Smooth muscle cell (in vitro differentiated cells): ENCODE measurements at regions not wholly inside any gene's neighbourhood (a gene's known extent, or its start where the extent isn't known, plus 50 kb on each side); places are given as distances from the start of the nearest gene placed in this dataset.

Experiments used
- DNase-seq: peaks from one replicate; lab custom pipeline; 2025; ENCODE audit not compliant: unreplicated experiment; lab: John Stamatoyannopoulos, UW
- H2AFZ ChIP-seq: fragments of 200-600 bp; sonication (generic); 2 replicates; pipeline ENCODE4 v1.6.0; 2016; ENCODE audit warnings: antibody characterized with exemption, low read depth, mild to moderate bottlenecking
- H3F3A ChIP-seq: fragments of 200-600 bp; sonication (generic); 2 replicates; pipeline ENCODE4 v1.6.0; 2017; ENCODE audit warnings: antibody characterized with exemption, low read depth
- H3K27ac ChIP-seq: fragments of 200-600 bp; sonication (generic); 2 replicates; pipeline ENCODE4 v1.5.1; 2016; ENCODE audit warnings: low read depth, mild to moderate bottlenecking
- H3K27me3 ChIP-seq: fragments of 200-600 bp; sonication (generic); 2 replicates; pipeline ENCODE4 v1.6.1; 2016; ENCODE audit warnings: low read depth, mild to moderate bottlenecking
- H3K36me3 ChIP-seq: fragments of 200-600 bp; sonication (generic); 2 replicates; pipeline ENCODE4 v1.5.1; 2016; ENCODE audit warnings: low read depth
- H3K4me1 ChIP-seq: fragments of 200-600 bp; sonication (generic); 2 replicates; pipeline ENCODE4 v1.5.1; 2016; ENCODE audit warnings: low read depth
- H3K4me2 ChIP-seq: fragments of 200-600 bp; sonication (generic); 2 replicates; pipeline ENCODE4 v1.6.0; 2016; ENCODE audit warnings: mild to moderate bottlenecking
- H3K4me3 ChIP-seq: fragments of 200-600 bp; sonication (generic); 2 replicates; pipeline ENCODE4 v1.5.1; 2016; ENCODE audit warnings: mild to moderate bottlenecking
- H3K79me2 ChIP-seq: fragments of 200-600 bp; sonication (generic); 2 replicates; pipeline ENCODE4 v1.6.0; 2016; ENCODE audit warnings: low read depth, mild to moderate bottlenecking
- H3K9ac ChIP-seq: fragments of 200-600 bp; sonication (generic); 2 replicates; pipeline ENCODE4 v1.6.0; 2016; ENCODE audit warnings: low read depth
- H3K9me3 ChIP-seq: fragments of 200-600 bp; sonication (generic); replicated peaks from 2 replicates; pipeline ENCODE4 v1.5.1; 2016; ENCODE audit warnings: low read depth
- H4K20me1 ChIP-seq: fragments of 200-600 bp; sonication (generic); 2 replicates; pipeline ENCODE4 v1.6.0; 2016; ENCODE audit warnings: low read depth
- WGBS: methylation state at CpG from one replicate; pipeline ENCODE4 v1.1.7; 2016; ENCODE audit warnings: low lambda C conversion rate; 5-methylcytosine and 5-hydroxymethylcytosine counted together
- TF ChIP-seq, protein P1 (sequence below): fragments of 200-600 bp; sonication (generic); IDR thresholded peaks from 2 replicates; pipeline ENCODE4 v1.5.1; 2017; ENCODE audit warnings: borderline replicate concordance, mild to moderate bottlenecking, antibody characterized with exemption; ENCODE audit not compliant: insufficient read depth, poor library complexity, severe bottlenecking

DNA sequence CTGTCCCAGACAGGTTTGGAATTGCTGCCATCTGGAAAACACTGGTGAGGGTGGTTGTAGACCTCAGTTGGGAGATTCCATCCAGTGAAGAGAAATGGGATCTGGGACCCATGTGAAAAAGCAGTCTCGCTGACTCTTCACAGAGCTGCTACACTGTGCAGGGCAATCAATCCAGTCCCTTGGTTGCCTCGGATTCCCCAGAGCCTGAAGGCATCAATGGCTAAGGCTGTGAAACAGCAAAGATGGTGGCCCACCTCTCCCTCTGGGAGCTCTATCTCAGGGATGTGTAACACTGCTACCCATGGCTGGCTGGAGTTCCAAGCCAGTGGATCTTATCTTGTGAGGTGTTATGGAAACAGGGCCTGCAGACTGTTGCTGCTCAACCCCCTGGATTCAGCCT lies 256.1 kb downstream of the TMEM38B start:
- DNase-seq = no peak
- H3K9ac ChIP-seq = no peak overlapping the region
- 93% methylated on average over 2 of the region's 2 CpGs for WGBS

DNA sequence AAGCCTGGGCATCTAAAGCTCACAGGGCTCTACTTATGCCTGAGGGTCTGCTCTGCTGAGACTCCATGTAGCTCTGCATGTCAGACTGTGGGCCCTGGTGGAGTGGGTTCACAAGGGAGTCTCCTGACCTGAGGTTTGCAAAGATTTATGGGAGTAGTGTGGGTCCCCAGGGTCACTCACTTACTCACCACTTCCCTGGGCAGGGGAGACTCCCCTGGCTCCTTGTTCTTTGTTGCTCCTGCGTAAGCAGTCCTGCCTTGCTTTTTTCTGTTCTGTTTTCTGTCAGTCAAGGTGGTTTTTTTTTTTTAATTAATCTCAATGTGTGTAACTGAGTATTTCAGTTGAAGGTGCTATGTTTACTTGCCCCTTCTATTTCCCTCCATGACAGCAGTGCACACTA lies 256.6 kb downstream of the TMEM38B start:
- Histone ChIP-seq H3K79me2 (no peaks in the 10 kb centered on the region), H3K4me3 (no peak overlapping the region), H3K4me2 (no peak overlapping the region), H3K9ac (no peak overlapping the region), H3K27ac (no peak overlapping the region), H3K4me1 (peaks cover 6% of the 10 kb centered on the region), H3K27me3 (no peaks in the 10 kb centered on the region), H4K20me1 (no peaks in the 10 kb centered on the region), H2AFZ (no peak overlapping the region), H3K9me3 (peaks cover 6% of the 10 kb centered on the region), H3K36me3 (no peaks in the 10 kb centered on the region), H3F3A (no peaks in the 10 kb centered on the region)
- DNase-seq = no peak
- 100% methylated on average over 1 of the region's 1 CpG for WGBS
- TF ChIP-seq, protein P1, sequence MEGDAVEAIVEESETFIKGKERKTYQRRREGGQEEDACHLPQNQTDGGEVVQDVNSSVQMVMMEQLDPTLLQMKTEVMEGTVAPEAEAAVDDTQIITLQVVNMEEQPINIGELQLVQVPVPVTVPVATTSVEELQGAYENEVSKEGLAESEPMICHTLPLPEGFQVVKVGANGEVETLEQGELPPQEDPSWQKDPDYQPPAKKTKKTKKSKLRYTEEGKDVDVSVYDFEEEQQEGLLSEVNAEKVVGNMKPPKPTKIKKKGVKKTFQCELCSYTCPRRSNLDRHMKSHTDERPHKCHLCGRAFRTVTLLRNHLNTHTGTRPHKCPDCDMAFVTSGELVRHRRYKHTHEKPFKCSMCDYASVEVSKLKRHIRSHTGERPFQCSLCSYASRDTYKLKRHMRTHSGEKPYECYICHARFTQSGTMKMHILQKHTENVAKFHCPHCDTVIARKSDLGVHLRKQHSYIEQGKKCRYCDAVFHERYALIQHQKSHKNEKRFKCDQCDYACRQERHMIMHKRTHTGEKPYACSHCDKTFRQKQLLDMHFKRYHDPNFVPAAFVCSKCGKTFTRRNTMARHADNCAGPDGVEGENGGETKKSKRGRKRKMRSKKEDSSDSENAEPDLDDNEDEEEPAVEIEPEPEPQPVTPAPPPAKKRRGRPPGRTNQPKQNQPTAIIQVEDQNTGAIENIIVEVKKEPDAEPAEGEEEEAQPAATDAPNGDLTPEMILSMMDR = no peak

More for the DNA sequence above, 256.1 kb downstream of the TMEM38B start:
- Histone ChIP-seq H3K4me3 (no peak overlapping the region), H3F3A (no peaks in the 10 kb centered on the region), H3K4me1 (peaks cover 6% of the 10 kb centered on the region), H3K79me2 (no peaks in the 10 kb centered on the region), H3K9me3 (peaks cover 6% of the 10 kb centered on the region), H3K27ac (no peak overlapping the region), H3K27me3 (no peaks in the 10 kb centered on the region), H2AFZ (no peak overlapping the region), H4K20me1 (no peaks in the 10 kb centered on the region), H3K36me3 (no peaks in the 10 kb centered on the region), H3K4me2 (no peak overlapping the region)
- TF ChIP-seq, protein P1 = no peak

DNA sequence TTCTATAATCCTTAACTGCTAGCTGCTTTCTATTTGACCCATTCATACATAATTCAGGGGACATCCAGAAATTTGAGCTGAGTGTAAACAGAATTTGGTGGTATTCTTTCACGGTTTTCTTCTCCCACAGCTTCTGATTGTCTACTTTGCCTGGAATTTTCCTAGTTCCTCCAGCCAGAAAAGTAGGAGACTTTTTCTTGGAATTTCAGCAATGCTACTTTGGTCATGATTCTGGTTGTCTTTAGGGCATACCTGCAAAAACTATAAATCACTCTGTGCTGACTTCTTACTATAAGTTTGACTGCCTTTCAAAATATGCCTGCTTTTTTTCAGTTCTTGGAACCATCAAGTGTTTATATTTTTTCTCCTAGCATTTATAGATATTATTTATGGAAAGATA lies 260.2 kb downstream of the TMEM38B start:
- Histone ChIP-seq H3K79me2 (no peaks in the 10 kb centered on the region), H3K9ac (no peak overlapping the region), H4K20me1 (no peaks in the 10 kb centered on the region), H3F3A (no peaks in the 10 kb centered on the region), H2AFZ (peak overlapping the region; percentile 30), H3K4me1 (peaks cover 12% of the 10 kb centered on the region), H3K36me3 (no peaks in the 10 kb centered on the region), H3K4me3 (no peak overlapping the region), H3K4me2 (no peak overlapping the region), H3K27ac (no peak overlapping the region), H3K27me3 (no peaks in the 10 kb centered on the region), H3K9me3 (peaks cover 3% of the 10 kb centered on the region)
- 32% methylated on average over 1 of the region's 1 CpG for whole genome bisulfite sequencing
- TF ChIP-seq, protein P1 = no peak
- no peak for DNase-seq

DNA sequence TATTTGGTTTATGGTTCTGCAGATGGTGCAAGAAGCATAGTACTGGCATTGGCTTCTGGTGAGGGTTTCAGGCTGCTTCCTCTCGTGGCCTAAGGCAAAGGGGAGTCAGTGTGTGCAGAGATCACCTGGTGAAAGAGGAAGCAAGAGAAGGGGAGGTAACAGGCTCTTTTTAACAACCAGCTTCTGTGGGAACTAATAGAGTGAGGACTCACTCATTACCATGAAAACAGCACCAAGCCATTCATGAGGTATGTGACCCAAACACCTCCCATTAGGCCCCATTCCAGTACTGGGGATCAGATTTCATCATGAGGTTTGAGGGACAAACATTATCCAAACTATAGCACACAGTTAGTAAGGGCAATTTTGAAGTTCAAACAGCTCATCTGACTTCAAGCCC lies 263.5 kb downstream of the TMEM38B start:
- 86% methylated on average over 1 of the region's 1 CpG for WGBS

More for the DNA sequence above, 263.5 kb downstream of the TMEM38B start:
- no peak overlapping the region for H3K9ac ChIP-seq
- H3K4me3 ChIP-seq = no peak overlapping the region
- H3K36me3 ChIP-seq = no peaks in the 10 kb centered on the region
- peaks cover 14% of the 10 kb centered on the region for H3K4me1 ChIP-seq
- no peaks in the 10 kb centered on the region for H3K27me3 ChIP-seq
- TF ChIP-seq, protein P1 = no peak
- H4K20me1 ChIP-seq = no peaks in the 10 kb centered on the region
- H3K79me2 ChIP-seq = no peaks in the 10 kb centered on the region
- H3F3A ChIP-seq = no peaks in the 10 kb centered on the region
- no peak overlapping the region for H2AFZ ChIP-seq
- H3K4me2 ChIP-seq = no peak overlapping the region
- H3K9me3 ChIP-seq = no peaks in the 10 kb centered on the region
- no peak overlapping the region for H3K27ac ChIP-seq
- no peak for DNase-seq
